ENCODE measurements at regions not wholly inside any gene's neighbourhood (a gene's known extent, or its start where the extent isn't known, plus 50 kb on each side); places are given as distances from the start of the nearest gene placed in this dataset.

DNA sequence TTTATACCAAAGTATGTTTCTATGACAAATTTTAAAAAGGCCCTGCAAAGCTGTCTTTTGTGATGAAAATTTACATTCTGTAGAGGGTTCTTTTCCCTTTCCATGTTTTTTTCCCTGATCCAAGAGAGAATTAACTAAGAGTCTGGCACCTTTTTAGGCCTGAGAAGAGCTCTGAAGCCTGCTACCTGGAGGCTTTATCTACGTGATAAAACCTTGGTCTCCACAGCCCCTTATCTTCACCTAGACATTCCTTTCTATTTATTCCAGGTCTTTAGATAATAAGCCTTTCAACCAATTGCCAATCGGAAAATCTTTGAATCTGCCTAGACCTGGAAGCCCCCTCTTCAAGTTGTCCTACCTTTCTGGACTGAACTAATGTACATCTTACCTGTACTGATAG lies 774.1 kb upstream of the LRRTM1 start:
- no peaks in the 10 kb centered on the region for H3K4me1 ChIP-seq (ENCODE audit: control insufficient read depth in 2 of 3, insufficient read depth in 2 of 3, low read depth in 1 of 3, low read length in 3 of 3)
- no peaks in the 10 kb centered on the region for H3K36me3 ChIP-seq (ENCODE audit: control insufficient read depth in 2 of 3, insufficient read depth in 3 of 3, low read length in 3 of 3)
- H3K9me3 ChIP-seq (ENCODE audit: control insufficient read depth in 2 of 3, insufficient read depth in 1 of 3, low read length in 3 of 3), result no peaks in the 10 kb centered on the region
- TF ChIP-seq, protein P1, sequence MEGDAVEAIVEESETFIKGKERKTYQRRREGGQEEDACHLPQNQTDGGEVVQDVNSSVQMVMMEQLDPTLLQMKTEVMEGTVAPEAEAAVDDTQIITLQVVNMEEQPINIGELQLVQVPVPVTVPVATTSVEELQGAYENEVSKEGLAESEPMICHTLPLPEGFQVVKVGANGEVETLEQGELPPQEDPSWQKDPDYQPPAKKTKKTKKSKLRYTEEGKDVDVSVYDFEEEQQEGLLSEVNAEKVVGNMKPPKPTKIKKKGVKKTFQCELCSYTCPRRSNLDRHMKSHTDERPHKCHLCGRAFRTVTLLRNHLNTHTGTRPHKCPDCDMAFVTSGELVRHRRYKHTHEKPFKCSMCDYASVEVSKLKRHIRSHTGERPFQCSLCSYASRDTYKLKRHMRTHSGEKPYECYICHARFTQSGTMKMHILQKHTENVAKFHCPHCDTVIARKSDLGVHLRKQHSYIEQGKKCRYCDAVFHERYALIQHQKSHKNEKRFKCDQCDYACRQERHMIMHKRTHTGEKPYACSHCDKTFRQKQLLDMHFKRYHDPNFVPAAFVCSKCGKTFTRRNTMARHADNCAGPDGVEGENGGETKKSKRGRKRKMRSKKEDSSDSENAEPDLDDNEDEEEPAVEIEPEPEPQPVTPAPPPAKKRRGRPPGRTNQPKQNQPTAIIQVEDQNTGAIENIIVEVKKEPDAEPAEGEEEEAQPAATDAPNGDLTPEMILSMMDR (IDR thresholded peaks at IDR 0.05; ENCODE audit: borderline replicate concordance, extremely low read depth, insufficient read depth), result no peak
- H3K4me3 ChIP-seq (ENCODE audit: low read length in 3 of 3), result no peak overlapping the region
- FAIRE-seq, result no peak
- no peak for DNase-seq
- intact Hi-C loops (cut with DNase I), result no loop called here
- no peak overlapping the region for H3K9ac ChIP-seq (ENCODE audit: low read length in 3 of 3)
- H3K27ac ChIP-seq (ENCODE audit: low read depth in 2 of 2, low read length in 2 of 2), result no peak overlapping the region
- no peaks in the 10 kb centered on the region for H3K27me3 ChIP-seq (ENCODE audit: control insufficient read depth, insufficient read depth, low read length)

DNA sequence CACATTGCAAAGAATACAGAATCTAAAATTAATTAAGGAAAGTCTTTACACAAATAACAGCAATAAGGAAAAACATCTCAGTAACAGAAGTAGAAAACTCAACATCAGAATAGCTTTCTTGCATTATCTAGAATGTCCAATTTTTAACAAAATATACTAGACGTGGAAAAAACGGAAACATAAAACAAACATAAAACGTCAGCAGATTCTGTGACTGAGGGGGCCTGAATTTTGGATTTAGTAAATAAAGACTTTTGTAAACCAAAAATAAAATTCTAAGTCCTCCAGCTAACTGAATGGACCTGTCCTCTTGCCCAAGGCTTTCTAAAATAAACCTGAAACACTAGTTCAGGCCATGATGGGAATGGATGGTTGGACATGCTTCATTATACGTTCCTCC lies 773.5 kb upstream of the LRRTM1 start:
- TF ChIP-seq, protein P1 (IDR thresholded peaks at IDR 0.05; ENCODE audit: borderline replicate concordance, extremely low read depth, insufficient read depth), result no peak
- H3K9me3 ChIP-seq (ENCODE audit: control insufficient read depth in 2 of 3, insufficient read depth in 1 of 3, low read length in 3 of 3), result no peaks in the 10 kb centered on the region
- intact Hi-C loops (cut with DNase I), result no loop called here
- DNase-seq, result no peak
- H3K27ac ChIP-seq (ENCODE audit: low read depth in 2 of 2, low read length in 2 of 2), result no peak overlapping the region
- H3K4me1 ChIP-seq (ENCODE audit: control insufficient read depth in 2 of 3, insufficient read depth in 2 of 3, low read depth in 1 of 3, low read length in 3 of 3), result no peaks in the 10 kb centered on the region
- H3K27me3 ChIP-seq (ENCODE audit: control insufficient read depth, insufficient read depth, low read length), result no peaks in the 10 kb centered on the region
- no peak for FAIRE-seq
- no peak overlapping the region for H3K9ac ChIP-seq (ENCODE audit: low read length in 3 of 3)
- H3K36me3 ChIP-seq (ENCODE audit: control insufficient read depth in 2 of 3, insufficient read depth in 3 of 3, low read length in 3 of 3), result no peaks in the 10 kb centered on the region
- H3K4me3 ChIP-seq (ENCODE audit: low read length in 3 of 3), result no peak overlapping the region

DNA sequence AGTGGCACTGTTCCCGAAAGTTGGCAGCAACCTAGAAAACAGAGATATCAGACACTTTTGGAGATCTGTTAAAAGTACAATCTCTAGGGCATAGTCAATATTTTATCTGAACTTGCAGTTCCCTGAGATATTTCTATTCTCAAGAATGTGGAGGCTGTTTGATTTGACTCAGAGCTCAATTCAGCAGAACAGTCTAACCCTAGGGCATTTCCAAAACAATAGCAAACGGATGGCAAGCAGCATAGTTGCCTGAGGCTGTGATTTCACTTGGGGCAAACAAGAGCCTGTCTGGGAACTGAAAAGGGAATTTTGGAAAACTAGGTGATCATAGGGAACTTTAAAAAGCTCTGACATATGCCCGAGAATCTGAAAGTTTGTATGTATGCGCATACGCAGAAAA lies 772.8 kb upstream of the LRRTM1 start:
- Histone ChIP-seq H3K27ac (ENCODE audit: low read depth in 2 of 2, low read length in 2 of 2) (no peak overlapping the region), H3K4me3 (ENCODE audit: low read length in 3 of 3) (no peak overlapping the region), H3K9ac (ENCODE audit: low read length in 3 of 3) (no peak overlapping the region), H3K27me3 (ENCODE audit: control insufficient read depth, insufficient read depth, low read length) (no peaks in the 10 kb centered on the region), H3K9me3 (ENCODE audit: control insufficient read depth in 2 of 3, insufficient read depth in 1 of 3, low read length in 3 of 3) (no peaks in the 10 kb centered on the region), H3K36me3 (ENCODE audit: control insufficient read depth in 2 of 3, insufficient read depth in 3 of 3, low read length in 3 of 3) (no peaks in the 10 kb centered on the region), H3K4me1 (ENCODE audit: control insufficient read depth in 2 of 3, insufficient read depth in 2 of 3, low read depth in 1 of 3, low read length in 3 of 3) (no peaks in the 10 kb centered on the region)
- intact Hi-C loops (cut with DNase I), result no loop called here
- FAIRE-seq (no peak), DNase-seq (no peak)
- TF ChIP-seq, protein P1 (IDR thresholded peaks at IDR 0.05; ENCODE audit: borderline replicate concordance, extremely low read depth, insufficient read depth), result no peak

DNA sequence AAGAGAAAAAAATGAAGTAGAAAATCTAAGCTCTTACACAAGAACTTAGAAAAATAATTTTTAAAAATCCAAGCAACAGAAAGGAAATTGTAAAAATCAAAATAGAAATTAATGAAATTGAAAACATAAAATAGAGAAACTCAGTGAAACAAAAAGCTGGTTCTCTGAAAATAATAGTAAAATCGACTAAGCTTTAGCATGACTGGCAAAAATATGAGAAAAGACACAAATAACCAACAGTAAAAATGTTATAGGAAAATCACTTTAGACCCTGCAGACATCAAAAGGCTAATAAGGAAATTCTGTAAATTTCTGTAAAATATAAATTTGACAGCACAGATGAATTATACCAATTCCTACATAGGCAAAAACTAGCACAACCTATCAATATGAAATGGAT lies 768.9 kb upstream of the LRRTM1 start:
- Histone ChIP-seq H3K4me1 (ENCODE audit: control insufficient read depth in 2 of 3, insufficient read depth in 2 of 3, low read depth in 1 of 3, low read length in 3 of 3) (no peaks in the 10 kb centered on the region), H3K27me3 (ENCODE audit: control insufficient read depth, insufficient read depth, low read length) (no peaks in the 10 kb centered on the region), H3K9me3 (ENCODE audit: control insufficient read depth in 2 of 3, insufficient read depth in 1 of 3, low read length in 3 of 3) (no peaks in the 10 kb centered on the region), H3K27ac (ENCODE audit: low read depth in 2 of 2, low read length in 2 of 2) (no peak overlapping the region), H3K36me3 (ENCODE audit: control insufficient read depth in 2 of 3, insufficient read depth in 3 of 3, low read length in 3 of 3) (no peaks in the 10 kb centered on the region), H3K9ac (ENCODE audit: low read length in 3 of 3) (no peak overlapping the region), H3K4me3 (ENCODE audit: low read length in 3 of 3) (no peak overlapping the region)
- DNase-seq (no peak), FAIRE-seq (no peak)
- TF ChIP-seq, protein P1 (IDR thresholded peaks at IDR 0.05; ENCODE audit: borderline replicate concordance, extremely low read depth, insufficient read depth), result no peak
- intact Hi-C loops (cut with DNase I), result no loop called here
